D721Med (cell line): ENCODE measurements at regions not wholly inside any gene's neighbourhood (a gene's known extent, or its start where the extent isn't known, plus 50 kb on each side); places are given as distances from the start of the nearest gene placed in this dataset.

Experiments used
- DNase-seq: peaks from one replicate; pipeline ENCODE4 v3.0.0; 2011; ENCODE audit warnings: low spot score; ENCODE audit not compliant: insufficient read length
- FAIRE-seq: peaks from 2 replicates; lab custom pipeline; 2011; peaks lifted over from hg19 to GRCh38; lab: Jason Lieb, UNC
- TF ChIP-seq, protein P1 (sequence below): IDR thresholded peaks from 2 replicates; pipeline ENCODE4 v1.5.1; 2012; ENCODE audit warnings: mild to moderate bottlenecking, control low read depth; ENCODE audit not compliant: insufficient read depth; ENCODE audit errors: missing control alignments

DNA sequence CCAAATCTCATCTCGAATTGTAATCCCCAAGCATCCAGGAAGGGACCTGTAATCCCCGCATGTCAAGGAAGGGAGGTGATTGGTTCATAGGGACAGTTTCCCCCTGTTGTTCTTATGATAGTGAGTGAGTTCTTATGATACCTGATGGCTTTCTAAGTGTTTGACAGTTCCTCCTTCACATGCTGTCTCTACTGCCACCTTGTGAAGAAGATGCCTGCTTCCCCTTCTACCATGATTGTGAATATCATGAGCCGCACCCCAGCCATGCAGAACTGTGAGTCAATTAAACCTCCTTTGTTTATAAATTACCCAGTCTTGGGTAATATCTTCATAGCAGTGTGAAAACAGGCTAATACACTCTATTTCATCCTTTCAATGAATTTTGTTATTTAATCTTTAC is 446.7 kb downstream of the RNF144A start:
- TF ChIP-seq, protein P1, sequence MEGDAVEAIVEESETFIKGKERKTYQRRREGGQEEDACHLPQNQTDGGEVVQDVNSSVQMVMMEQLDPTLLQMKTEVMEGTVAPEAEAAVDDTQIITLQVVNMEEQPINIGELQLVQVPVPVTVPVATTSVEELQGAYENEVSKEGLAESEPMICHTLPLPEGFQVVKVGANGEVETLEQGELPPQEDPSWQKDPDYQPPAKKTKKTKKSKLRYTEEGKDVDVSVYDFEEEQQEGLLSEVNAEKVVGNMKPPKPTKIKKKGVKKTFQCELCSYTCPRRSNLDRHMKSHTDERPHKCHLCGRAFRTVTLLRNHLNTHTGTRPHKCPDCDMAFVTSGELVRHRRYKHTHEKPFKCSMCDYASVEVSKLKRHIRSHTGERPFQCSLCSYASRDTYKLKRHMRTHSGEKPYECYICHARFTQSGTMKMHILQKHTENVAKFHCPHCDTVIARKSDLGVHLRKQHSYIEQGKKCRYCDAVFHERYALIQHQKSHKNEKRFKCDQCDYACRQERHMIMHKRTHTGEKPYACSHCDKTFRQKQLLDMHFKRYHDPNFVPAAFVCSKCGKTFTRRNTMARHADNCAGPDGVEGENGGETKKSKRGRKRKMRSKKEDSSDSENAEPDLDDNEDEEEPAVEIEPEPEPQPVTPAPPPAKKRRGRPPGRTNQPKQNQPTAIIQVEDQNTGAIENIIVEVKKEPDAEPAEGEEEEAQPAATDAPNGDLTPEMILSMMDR, result no peak
- FAIRE-seq, result no peak
- DNase-seq, result no peak

DNA sequence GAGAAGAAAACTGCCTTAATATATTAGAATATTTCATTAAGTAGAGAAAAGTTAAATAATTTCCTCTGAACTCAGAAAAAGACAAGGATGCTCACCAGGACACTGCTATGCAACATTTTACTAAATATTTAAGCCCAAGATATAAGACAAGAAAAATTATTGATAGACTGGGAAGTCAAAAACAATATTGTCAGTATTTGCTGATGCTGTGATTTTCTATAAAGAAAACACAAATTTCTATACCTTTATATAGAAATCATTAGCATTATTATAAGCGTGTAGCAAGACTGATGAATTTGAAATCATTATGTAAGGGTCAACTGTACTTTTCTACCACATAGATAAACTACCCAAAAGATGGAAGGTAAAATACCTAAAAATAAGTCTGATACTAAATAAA is 451.0 kb downstream of the RNF144A start:
- FAIRE-seq, result no peak
- TF ChIP-seq, protein P1, result no peak

DNA sequence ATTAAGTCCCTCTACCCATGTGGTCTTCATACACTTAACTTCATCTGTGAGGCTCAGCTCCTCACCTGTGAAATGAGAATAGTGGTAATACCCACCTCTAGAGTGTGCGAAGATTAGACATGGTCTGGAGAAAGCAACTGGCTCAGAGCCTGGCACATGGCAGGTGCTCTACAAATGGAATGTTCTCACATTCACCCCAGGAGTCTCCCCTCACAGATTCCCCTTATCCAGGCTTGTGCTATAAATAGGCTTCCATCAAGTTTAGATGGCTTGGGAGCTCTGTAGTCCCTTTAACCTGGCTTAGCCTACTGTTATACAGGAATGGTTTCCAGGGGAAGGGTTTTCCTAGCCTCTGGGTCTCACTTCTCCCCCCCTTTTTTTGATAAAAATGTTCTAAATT is 455.9 kb downstream of the RNF144A start:
- TF ChIP-seq, protein P1, result no peak
- FAIRE-seq (no peak), DNase-seq (no peak)

More for the DNA sequence above, 451.0 kb downstream of the RNF144A start:
- no peak for DNase-seq

DNA sequence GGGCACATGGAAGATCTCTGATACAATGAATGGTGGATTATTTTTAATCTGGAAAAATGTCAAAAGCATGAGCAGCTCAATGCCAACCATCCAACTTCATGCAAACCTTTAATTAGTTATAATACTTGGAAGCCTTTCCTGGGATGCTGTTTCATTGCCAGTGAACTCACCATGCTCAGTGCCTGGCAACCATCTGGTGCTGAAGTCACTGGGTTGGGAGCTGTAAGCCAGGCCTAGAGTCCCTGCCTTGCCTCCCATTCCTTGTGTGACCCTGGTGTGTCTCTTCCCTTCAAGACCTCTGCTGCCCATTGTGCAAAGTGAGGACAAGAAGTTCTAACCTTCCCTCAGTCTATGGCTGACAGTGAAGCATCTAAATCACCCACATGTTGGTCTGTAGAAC is 458.7 kb downstream of the RNF144A start:
- TF ChIP-seq, protein P1, result no peak
- FAIRE-seq (no peak), DNase-seq (no peak)

DNA sequence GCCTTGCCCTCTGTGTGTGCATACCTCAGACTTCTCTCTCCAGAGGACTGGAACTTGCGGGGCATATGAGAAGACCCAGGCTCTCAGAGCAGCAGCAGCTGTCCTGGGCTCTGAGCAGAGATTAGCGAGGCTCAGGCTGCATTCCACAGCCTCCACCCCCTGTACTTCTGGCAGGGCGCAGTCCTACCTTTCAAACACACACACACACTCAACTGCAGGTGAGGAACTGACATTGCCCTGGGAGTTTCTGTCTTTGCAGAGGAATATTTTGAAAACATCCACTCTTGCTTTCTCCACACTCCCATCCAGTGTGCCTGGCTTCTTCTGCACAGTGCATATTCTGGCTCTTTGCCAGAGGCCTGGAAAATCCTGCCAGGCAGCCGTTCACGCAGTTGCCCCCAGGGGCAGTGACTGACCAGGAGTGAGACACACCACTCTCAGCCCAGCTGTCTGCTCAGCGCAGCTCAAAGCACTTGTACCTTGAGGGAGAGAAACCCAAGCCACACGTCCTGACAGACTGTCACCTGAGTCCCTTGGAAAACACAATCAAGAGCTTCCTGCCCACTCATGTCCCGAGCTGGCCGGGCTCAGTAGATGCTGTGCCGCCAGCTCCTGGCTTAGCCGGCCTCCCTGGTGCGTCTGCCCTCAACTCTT is 460.8 kb downstream of the RNF144A start:
- DNase-seq, result no peak
- TF ChIP-seq, protein P1, result no peak
- no peak for FAIRE-seq

DNA sequence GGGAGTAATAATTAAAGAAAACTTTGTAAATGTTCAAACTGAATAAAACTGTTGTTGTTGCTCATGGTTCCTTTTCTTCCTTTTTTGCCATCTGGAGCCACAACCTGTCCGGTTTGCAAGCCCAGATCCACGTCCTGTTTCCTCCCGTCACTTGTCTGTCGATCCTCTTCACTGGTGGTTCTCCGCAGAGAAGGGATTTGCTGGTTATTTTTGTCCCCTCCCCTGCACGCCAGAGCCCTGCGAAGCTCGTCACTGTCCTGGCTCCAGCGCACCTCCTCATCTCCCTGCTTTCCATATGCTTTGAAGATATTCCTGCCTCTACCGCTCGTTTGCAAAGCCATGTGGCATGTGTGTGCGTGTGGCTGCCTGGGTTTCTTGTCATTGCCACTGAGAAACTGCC is 461.4 kb downstream of the RNF144A start:
- FAIRE-seq (no peak), DNase-seq (no peak)
- TF ChIP-seq, protein P1, result no peak

DNA sequence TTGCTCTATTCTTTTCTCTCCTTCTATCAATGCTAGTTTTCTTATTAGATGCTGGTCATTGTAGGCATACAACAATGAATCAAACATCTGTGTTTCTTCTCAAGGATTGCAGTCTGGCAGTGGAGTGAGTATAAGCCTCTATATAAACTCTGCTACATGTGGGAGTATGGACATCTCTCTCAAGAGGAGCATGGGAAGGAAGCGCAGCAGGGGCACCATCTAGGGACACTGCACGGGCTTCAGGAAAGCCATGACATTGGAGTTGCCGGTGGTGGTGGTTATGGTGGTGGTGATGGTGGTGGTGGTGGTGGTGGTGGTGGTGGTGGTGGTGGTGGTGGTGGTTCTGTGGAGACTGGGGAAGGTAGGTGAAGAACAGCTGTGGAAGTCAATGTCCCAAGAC is 462.6 kb downstream of the RNF144A start:
- FAIRE-seq (no peak), DNase-seq (no peak)
- TF ChIP-seq, protein P1, result no peak
